HepG2 (cell line): ENCODE measurements at regions not wholly inside any gene's neighbourhood (a gene's known extent, or its start where the extent isn't known, plus 50 kb on each side); places are given as distances from the start of the nearest gene placed in this dataset.

Experiments used
- ATAC-seq: fragments of 200-7000 bp; cut with Tn5 transposase; 3 replicates; pipeline ENCODE4 v1.9.1; 2020; ENCODE audit warnings: mild to moderate bottlenecking, moderate library complexity
- BruUV-seq: library from RNA; stranded (reverse); fragments of 400-500 nt; replicated peaks from 2 replicates; lab custom pipeline; 2021; lab: Mats Ljungman, UMichigan
- CTCF ChIA-PET: fragments of 300-600 bp; formaldehyde crosslinking; extraction: SDS; loops from one replicate; lab custom pipeline; 2021; ENCODE audit warnings: low total read pairs, inconsistent platforms, low intra/inter-chr PET ratio; lab: Yijun Ruan, JAX
- POLR2A ChIA-PET: fragments of 350-600 bp; sonication (Branson Sonifier 250); formaldehyde crosslinking; loops from one replicate; lab custom pipeline; 2020; ENCODE audit warnings: antibody characterized with exemption, inconsistent platforms; lab: Yijun Ruan, JAX
- DNase-seq: peaks from one replicate; pipeline ENCODE4 v3.0.0-alpha.2; 2015; ENCODE audit warnings: low spot score
- FAIRE-seq: peaks from 3 replicates; lab custom pipeline; 2011; peaks lifted over from hg19 to GRCh38; lab: Jason Lieb, UNC
- H2AFZ ChIP-seq: one replicate; pipeline ENCODE4 v1.6.1; 2011; ENCODE audit warnings: low read length, inconsistent platforms
- H3K27ac ChIP-seq: fragments of 300-600 bp; 3 replicates; pipeline ENCODE4 v1.8.0; 2011; ENCODE audit warnings: mixed run types, mild to moderate bottlenecking, mixed read lengths, low read length, inconsistent platforms; ENCODE audit not compliant: insufficient read depth; ENCODE audit errors: extremely low read length
- H3K27me3 ChIP-seq, 2 experiments: fragments of 200-600 bp in 1 of 2; 2 replicates in 1 of 2; 3 replicates in 1 of 2; pipeline versions ENCODE4 v1.6.0 to v1.8.0; 2011; ENCODE audit warnings: low read length in 2 of 2, mild to moderate bottlenecking in 2 of 2, moderate library complexity in 2 of 2, inconsistent platforms in 1 of 2; ENCODE audit not compliant: insufficient read depth in 2 of 2, control insufficient read depth in 1 of 2
- H3K36me3 ChIP-seq, 2 experiments: fragments of 200-600 bp in 1 of 2; replicated peaks in 1 of 2; 2 replicates in 1 of 2; 3 replicates in 1 of 2; pipeline versions ENCODE4 v1.5.1 to v1.8.0; 2011; ENCODE audit warnings: low read length in 2 of 2, inconsistent platforms in 1 of 2; ENCODE audit not compliant: insufficient read depth in 2 of 2, control insufficient read depth in 1 of 2
- H3K4me1 ChIP-seq: 2 replicates; pipeline ENCODE4 v1.5.1; 2012; ENCODE audit warnings: low read length, inconsistent platforms; ENCODE audit not compliant: insufficient read depth
- H3K4me2 ChIP-seq: 2 replicates; pipeline ENCODE4 v1.6.0; 2011; ENCODE audit warnings: low read depth, low read length, inconsistent platforms
- H3K4me3 ChIP-seq, 3 experiments: fragments of 200-600 bp in 1 of 3; sonication (generic), shearing (Covaris generic) in 1 of 3; replicated peaks in 1 of 3; 2 replicates each; pipeline ENCODE4 v1.5.1; 2011 to 2016; ENCODE audit warnings: low read length in 3 of 3, inconsistent platforms in 2 of 3, low read depth in 2 of 3, mild to moderate bottlenecking in 2 of 3, control low read depth in 1 of 3, mixed read lengths in 1 of 3; ENCODE audit not compliant: insufficient read depth in 1 of 3
- H3K79me2 ChIP-seq: one replicate; pipeline ENCODE4 v1.6.1; 2011; ENCODE audit warnings: low read length, inconsistent platforms; ENCODE audit not compliant: insufficient read depth
- H3K9ac ChIP-seq: 2 replicates; pipeline ENCODE4 v1.6.0; 2011; ENCODE audit warnings: mild to moderate bottlenecking, low read depth, low read length, inconsistent platforms; ENCODE audit not compliant: insufficient read depth
- H3K9me3 ChIP-seq: 2 replicates; pipeline ENCODE4 v1.5.1; 2012; ENCODE audit warnings: mild to moderate bottlenecking, low read length
- H4K20me1 ChIP-seq: 2 replicates; pipeline ENCODE4 v1.6.0; 2011; ENCODE audit warnings: inconsistent platforms, mild to moderate bottlenecking, low read length, moderate library complexity; ENCODE audit not compliant: insufficient read depth
- HHEX ChIP-seq: IDR thresholded peaks from 2 replicates; pipeline ENCODE4 v1.6.1; 2016; ENCODE audit warnings: control low read depth
- HMGA1 ChIP-seq: sonication (generic); formaldehyde crosslinking; conservative IDR thresholded peaks from 2 replicates; pipeline ENCODE4 v1.4.0; 2020; ENCODE audit warnings: missing genetic modification reagents
- HNF4A ChIP-seq: sonication (generic); formaldehyde crosslinking; IDR thresholded peaks from 2 replicates; pipeline ENCODE4 v1.4.0; 2020; ENCODE audit warnings: missing genetic modification reagents
- KLF12 ChIP-seq: sonication (generic); formaldehyde crosslinking; IDR thresholded peaks from 2 replicates; pipeline ENCODE4 v1.4.0; 2020; ENCODE audit warnings: missing genetic modification reagents, borderline replicate concordance
- PHF20 ChIP-seq: sonication (generic); formaldehyde crosslinking; IDR thresholded peaks from 2 replicates; pipeline ENCODE4 v1.5.0; 2020; ENCODE audit warnings: mild to moderate bottlenecking, missing genetic modification reagents
- RFX3 ChIP-seq: IDR thresholded peaks from 2 replicates; pipeline ENCODE4 v1.6.1; 2016; ENCODE audit warnings: missing biosample characterization, missing genetic modification reagents
- SP140L ChIP-seq: sonication (generic); formaldehyde crosslinking; IDR thresholded peaks from 2 replicates; pipeline ENCODE4 v1.4.0; 2020; ENCODE audit warnings: missing genetic modification reagents, borderline replicate concordance
- TERF1 ChIP-seq: sonication (generic); formaldehyde crosslinking; IDR thresholded peaks from 2 replicates; pipeline ENCODE4 v1.8.0; 2022; ENCODE audit warnings: mild to moderate bottlenecking, missing genetic modification reagents, moderate library complexity
- THYN1 ChIP-seq: sonication (generic); formaldehyde crosslinking; IDR thresholded peaks from 2 replicates; pipeline ENCODE4 v1.8.1; 2023; ENCODE audit warnings: low read depth, mild to moderate bottlenecking, moderate library complexity, missing genetic modification reagents, borderline replicate concordance
- ZBTB44 ChIP-seq: sonication (generic); formaldehyde crosslinking; IDR thresholded peaks from 2 replicates; pipeline ENCODE4 v1.4.0; 2020; ENCODE audit warnings: missing genetic modification reagents
- ZNF143 ChIP-seq: sonication (generic); formaldehyde crosslinking; IDR thresholded peaks from 2 replicates; pipeline ENCODE4 v1.4.0; 2020; ENCODE audit warnings: missing genetic modification reagents
- ZNF17 ChIP-seq: sonication (generic); formaldehyde crosslinking; IDR thresholded peaks from 2 replicates; pipeline ENCODE4 v1.5.0; 2020; ENCODE audit warnings: mild to moderate bottlenecking, missing genetic modification reagents
- ZSCAN30 ChIP-seq: sonication (generic); formaldehyde crosslinking; IDR thresholded peaks from 2 replicates; pipeline ENCODE4 v1.5.0; 2020; ENCODE audit warnings: mild to moderate bottlenecking, missing genetic modification reagents
- WGBS: methylation state at CpG from one replicate; pipeline ENCODE4 v1.1.6; 2017; ENCODE audit warnings: low lambda C conversion rate; 5-methylcytosine and 5-hydroxymethylcytosine counted together
- in situ Hi-C: cut with HindIII; loops from 2 replicates; pipeline ENCODE4 v1.10.0; 2017; ENCODE audit warnings: low pct_unique_long_range_greater_than_20kb; ENCODE audit not compliant: extremely low pct_ligation_motif_present
- intact Hi-C: fragments of 100-400 bp; cut with micrococcal nuclease; formaldehyde crosslinking; loops from one replicate; pipeline ENCODE4 v1.10.0; 2022; ENCODE audit not compliant: unreplicated experiment

- no CpG with 5 or more reads among the region's 1 CpG for WGBS
- no TSS peak for BruUV-seq
- peak; percentile 21; the same call in 1 of the 2 replicates for TF ChIP-seq HNF4A
- no peak for TF ChIP-seq ZNF143 (CRISPR knock-in tag)
- Histone ChIP-seq H2AFZ (no peak overlapping the region), H3K4me1 (peaks cover 17% of the 10 kb centered on the region), H3K4me2 (peak overlapping the region; percentile 23; the same call in 1 of the 2 replicates), H3K9me3 (no peaks in the 10 kb centered on the region), H3K9ac (no peak overlapping the region), H3K27ac (no peak overlapping the region), H4K20me1 (no peaks in the 10 kb centered on the region), H3K36me3 (no peaks in the 10 kb centered on the region), H3K79me2 (no peaks in the 10 kb centered on the region), H3K27me3 (no peaks in the 10 kb centered on the region), H3K4me3 (no peak overlapping the region)
- ChIA-PET CTCF (no interaction called here), POLR2A (no interaction called here)
- in situ Hi-C loops (no loop called here), intact Hi-C loops (no loop called here)
- DNase-seq, result peak; percentile 13
- peak; percentile 71 for ATAC-seq
- no peak for FAIRE-seq
Measured at GRCh38 chrX:56932653-56933339, 62.5 kb downstream of the SPIN3 start.

GRCh38 chrX:56932106-56932505, 63.2 kb downstream of the SPIN3 start:
- Histone ChIP-seq H3K9me3 (no peaks in the 10 kb centered on the region), H3K27me3 (no peaks in the 10 kb centered on the region), H3K27ac (no peak overlapping the region), H2AFZ (no peak overlapping the region), H3K79me2 (no peaks in the 10 kb centered on the region)
- no peak for TF ChIP-seq ZNF17
- TF ChIP-seq RFX3 (CRISPR knock-in tag), result no peak
- no peak for TF ChIP-seq SP140L (CRISPR knock-in tag)
- no peak for TF ChIP-seq HMGA1 (CRISPR knock-in tag)
- TF ChIP-seq THYN1 (CRISPR knock-in tag), result no peak
- no peak for TF ChIP-seq TERF1 (CRISPR knock-in tag)
- TF ChIP-seq HHEX (CRISPR knock-in tag), result no peak
- TF ChIP-seq PHF20 (CRISPR knock-in tag), result no peak
- no peak for TF ChIP-seq ZSCAN30 (CRISPR knock-in tag)
- TF ChIP-seq ZBTB44 (CRISPR knock-in tag), result no peak
- TF ChIP-seq KLF12 (CRISPR knock-in tag), result no peak
- TF ChIP-seq, all 625 proteins: peak for 0
- FAIRE-seq (no peak), ATAC-seq (no peak), DNase-seq (no peak)
- ChIA-PET POLR2A (no interaction called here), CTCF (no interaction called here)
- no TSS peak for BruUV-seq
- in situ Hi-C loops, result no loop called here
- Histone ChIP-seq H3K4me2 (no peak overlapping the region), H3K4me1 (peaks cover 17% of the 10 kb centered on the region), H3K9ac (no peak overlapping the region), H3K4me3 (no peak overlapping the region), H3K36me3 (no peaks in the 10 kb centered on the region), H4K20me1 (no peaks in the 10 kb centered on the region)
- intact Hi-C loops, result no loop called here
- WGBS, result 0% methylated on average over 1 of the region's 1 CpG
